MM.1S (cell line): ENCODE measurements at regions not wholly inside any gene's neighbourhood (a gene's known extent, or its start where the extent isn't known, plus 50 kb on each side); places are given as distances from the start of the nearest gene placed in this dataset.

Experiments used
- EZH2 ChIP-seq: fragments of 300-600 bp; sonication (generic); optimal IDR thresholded peaks from 2 replicates; pipeline ENCODE3; 2017; ENCODE audit warnings: low read depth, mild to moderate bottlenecking, antibody characterized with exemption, low read length, mixed read lengths
- TF ChIP-seq, protein P1 (sequence below): fragments of 300-600 bp; sonication (generic); IDR thresholded peaks from 2 replicates; pipeline ENCODE4 v1.5.1; 2016; ENCODE audit warnings: antibody characterized with exemption, low read length, mixed read lengths

GRCh38 chr2:157933160-157933920 lies 57.2 kb upstream of the ACVR1 start:
- TF ChIP-seq, protein P1, sequence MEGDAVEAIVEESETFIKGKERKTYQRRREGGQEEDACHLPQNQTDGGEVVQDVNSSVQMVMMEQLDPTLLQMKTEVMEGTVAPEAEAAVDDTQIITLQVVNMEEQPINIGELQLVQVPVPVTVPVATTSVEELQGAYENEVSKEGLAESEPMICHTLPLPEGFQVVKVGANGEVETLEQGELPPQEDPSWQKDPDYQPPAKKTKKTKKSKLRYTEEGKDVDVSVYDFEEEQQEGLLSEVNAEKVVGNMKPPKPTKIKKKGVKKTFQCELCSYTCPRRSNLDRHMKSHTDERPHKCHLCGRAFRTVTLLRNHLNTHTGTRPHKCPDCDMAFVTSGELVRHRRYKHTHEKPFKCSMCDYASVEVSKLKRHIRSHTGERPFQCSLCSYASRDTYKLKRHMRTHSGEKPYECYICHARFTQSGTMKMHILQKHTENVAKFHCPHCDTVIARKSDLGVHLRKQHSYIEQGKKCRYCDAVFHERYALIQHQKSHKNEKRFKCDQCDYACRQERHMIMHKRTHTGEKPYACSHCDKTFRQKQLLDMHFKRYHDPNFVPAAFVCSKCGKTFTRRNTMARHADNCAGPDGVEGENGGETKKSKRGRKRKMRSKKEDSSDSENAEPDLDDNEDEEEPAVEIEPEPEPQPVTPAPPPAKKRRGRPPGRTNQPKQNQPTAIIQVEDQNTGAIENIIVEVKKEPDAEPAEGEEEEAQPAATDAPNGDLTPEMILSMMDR, result no peak
- no peak for TF ChIP-seq EZH2
